GM19463 (cell line): ENCODE measurements at regions not wholly inside any gene's neighbourhood (a gene's known extent, or its start where the extent isn't known, plus 50 kb on each side); places are given as distances from the start of the nearest gene placed in this dataset.

Source experiments
- ATAC-seq: cut with Tn5 transposase; IDR thresholded peaks from one replicate; pipeline ENCODE4 v1.9.1; 2021; ENCODE audit warnings: mild to moderate bottlenecking, moderate library complexity; ENCODE audit not compliant: unreplicated experiment

GRCh38 chr6:22457996-22458395, 111.4 kb upstream of the HDGFL1 start:
- ATAC-seq = no peak

- no peak for ATAC-seq
These were observed 102.6 kb upstream of the HDGFL1 start for GRCh38 chr6:22466665-22467245.

- ATAC-seq = no peak
These were observed 101.7 kb upstream of the HDGFL1 start for GRCh38 chr6:22467645-22468044.

- no peak for ATAC-seq
These were observed 101.0 kb upstream of the HDGFL1 start for GRCh38 chr6:22468256-22468965.

GRCh38 chr6:22470454-22471131, 98.8 kb upstream of the HDGFL1 start:
- no peak for ATAC-seq

GRCh38 chr6:22471132-22471690, 98.2 kb upstream of the HDGFL1 start:
- no peak for ATAC-seq

GRCh38 chr6:22471746-22472145, 97.6 kb upstream of the HDGFL1 start:
- ATAC-seq = no peak

GRCh38 chr6:22473991-22474682, 95.2 kb upstream of the HDGFL1 start:
- ATAC-seq = no peak

- no peak for ATAC-seq
These were observed 92.5 kb upstream of the HDGFL1 start for GRCh38 chr6:22476811-22477390.

- ATAC-seq = no peak
These were observed 72.1 kb upstream of the HDGFL1 start for GRCh38 chr6:22497276-22497675.

- no peak for ATAC-seq
These were observed 69.6 kb upstream of the HDGFL1 start for GRCh38 chr6:22499815-22500214.

- ATAC-seq = no peak
These were observed 62.9 kb upstream of the HDGFL1 start for GRCh38 chr6:22506496-22506895.

GRCh38 chr6:22512686-22513427, 56.5 kb upstream of the HDGFL1 start:
- ATAC-seq = no peak

- ATAC-seq = no peak
These were observed 55.7 kb upstream of the HDGFL1 start for GRCh38 chr6:22513667-22514066.

- ATAC-seq = no peak
These were observed 50.1 kb upstream of the HDGFL1 start for GRCh38 chr6:22519237-22519636.
